Fibroblast of lung (primary cell): ENCODE measurements at regions not wholly inside any gene's neighbourhood (a gene's known extent, or its start where the extent isn't known, plus 50 kb on each side); places are given as distances from the start of the nearest gene placed in this dataset.

ENCODE experiments used
- CTCF ChIP-seq, 2 donors: IDR thresholded peaks in 1 of 2; conservative IDR thresholded peaks in 1 of 2; 1 replicate in 1 of 2; 2 replicates in 1 of 2; pipeline ENCODE4 v1.5.1; 2011 to 2012; ENCODE audit warnings: low read length in 2 of 2, control low read depth in 1 of 2, inconsistent platforms in 1 of 2, low read depth in 1 of 2, mild to moderate bottlenecking in 1 of 2
- EZH2 ChIP-seq: IDR thresholded peaks from 2 replicates; pipeline ENCODE4 v1.5.1; 2012; ENCODE audit warnings: low read length, control low read depth, mild to moderate bottlenecking; ENCODE audit errors: missing control alignments

- TF ChIP-seq CTCF (conservative IDR thresholded peaks at IDR 0.05 in 1 of 2, IDR thresholded peaks at IDR 0.05 in 1 of 2; ENCODE audit: low read depth in 1 of 2, low read length in 2 of 2) (no peak), EZH2 (no peak)
Observed at GRCh38 chr16:35533683-35534082, 2074.3 kb downstream of the TP53TG3F start.
